Activated naive CD8-positive, alpha-beta T cell treated with anti-CD3 and anti-CD28 coated beads, Interleukin-2, amount 50 U/mL, for 16 hours (primary cell): ENCODE measurements at regions not wholly inside any gene's neighbourhood (a gene's known extent, or its start where the extent isn't known, plus 50 kb on each side); places are given as distances from the start of the nearest gene placed in this dataset.

ENCODE experiments used
- DNase-seq: peaks from one replicate; pipeline ENCODE4 v3.0.0-alpha.2; 2020; ENCODE audit warnings: low read depth, low spot score

DNA sequence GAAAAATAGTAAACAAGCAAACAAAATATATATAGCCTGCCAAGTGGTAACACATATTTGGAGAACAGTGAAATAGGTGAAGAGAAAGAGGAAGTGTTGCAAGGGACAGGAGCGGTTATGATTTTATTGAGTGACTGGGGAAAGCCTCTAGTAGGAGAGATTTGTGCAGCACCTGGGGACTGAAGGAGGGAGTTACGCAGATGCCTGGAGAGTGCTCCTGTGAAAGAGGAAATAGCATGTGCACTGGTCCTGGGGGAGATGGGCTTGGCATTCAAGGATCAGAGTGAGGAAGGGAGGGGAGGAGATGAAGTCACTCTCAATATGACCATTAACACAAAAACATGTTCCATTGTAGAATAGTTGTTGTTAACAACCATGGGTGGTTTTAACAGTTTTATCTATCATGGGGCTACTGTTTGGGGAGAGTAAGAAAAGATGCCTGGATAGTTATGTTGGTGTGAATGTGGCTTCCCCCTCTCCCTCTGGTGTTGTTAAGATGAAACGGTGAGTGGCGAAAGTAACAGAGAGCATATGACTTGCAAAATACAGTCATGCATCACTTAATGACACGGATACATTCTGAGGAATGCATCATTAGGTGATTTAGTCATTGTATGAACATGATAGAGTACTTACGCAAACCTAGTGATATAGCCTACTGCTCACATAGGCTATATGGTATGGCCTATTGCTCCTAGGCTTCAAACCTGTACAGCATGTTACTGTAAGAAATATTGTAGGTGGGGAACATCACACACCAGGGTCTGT, 251.7 kb upstream of the ARGLU1 start:
- no peak for DNase-seq

DNA sequence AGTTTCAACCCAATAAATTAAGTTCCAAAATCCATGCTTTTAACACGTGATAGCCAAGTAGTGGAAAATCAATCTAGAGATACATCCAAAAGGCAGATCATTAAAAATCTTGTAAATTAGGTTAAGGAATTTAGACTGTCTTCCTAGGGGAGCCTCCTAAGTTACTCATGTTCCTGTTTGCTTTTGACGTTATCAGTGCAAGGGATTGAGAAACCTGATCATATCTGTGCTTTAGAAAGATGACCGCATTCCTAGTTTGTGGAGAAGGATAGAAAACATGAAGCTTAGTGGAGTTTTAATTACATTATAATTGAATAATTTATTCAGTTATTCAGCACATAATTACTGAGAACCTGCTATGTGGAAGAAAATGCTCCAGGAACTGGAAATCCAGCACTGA, 251.0 kb upstream of the ARGLU1 start:
- no peak for DNase-seq

GRCh38 chr13:106815545-106815944, 247.6 kb upstream of the ARGLU1 start:
- no peak for DNase-seq

DNA sequence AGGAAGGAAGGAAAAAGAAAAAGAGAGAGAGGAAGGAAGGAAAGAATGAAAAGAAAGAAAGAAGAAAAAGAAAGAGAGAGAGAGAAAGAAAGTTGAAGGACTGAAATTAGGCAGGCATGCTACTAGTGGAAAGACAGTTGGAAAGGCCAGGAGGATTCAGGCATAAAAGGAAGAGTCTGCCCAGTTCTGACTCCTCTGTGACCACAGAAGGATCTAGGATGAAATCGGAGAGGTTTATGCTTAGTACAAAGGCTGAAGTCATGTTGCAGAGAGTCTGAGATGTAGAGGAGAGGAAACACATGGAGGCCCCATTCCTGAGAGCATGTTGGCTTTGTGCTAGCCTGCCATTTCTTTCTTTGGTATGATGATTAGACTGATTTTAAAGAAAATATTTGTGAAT, 246.5 kb upstream of the ARGLU1 start:
- DNase-seq: no peak

DNA sequence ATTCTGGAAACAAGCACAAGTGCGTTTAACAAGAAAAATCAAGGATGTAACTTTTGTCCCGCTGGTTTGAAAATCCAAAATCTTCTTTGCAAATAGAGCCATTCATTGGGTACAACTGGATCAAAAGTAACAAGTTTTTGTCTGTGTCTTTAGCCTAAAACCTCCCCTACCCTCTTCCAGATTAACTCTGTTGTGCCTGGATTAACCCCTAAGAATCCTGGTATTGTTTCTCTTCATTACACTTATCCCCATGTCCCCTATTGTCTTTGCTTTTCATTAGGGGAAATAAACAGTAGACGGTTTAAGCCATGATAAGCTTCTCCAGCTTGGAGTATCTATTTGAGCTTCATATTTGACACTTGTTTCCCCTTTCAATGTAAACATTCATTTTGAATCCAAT, 242.1 kb upstream of the ARGLU1 start:
- DNase-seq: no peak

DNA sequence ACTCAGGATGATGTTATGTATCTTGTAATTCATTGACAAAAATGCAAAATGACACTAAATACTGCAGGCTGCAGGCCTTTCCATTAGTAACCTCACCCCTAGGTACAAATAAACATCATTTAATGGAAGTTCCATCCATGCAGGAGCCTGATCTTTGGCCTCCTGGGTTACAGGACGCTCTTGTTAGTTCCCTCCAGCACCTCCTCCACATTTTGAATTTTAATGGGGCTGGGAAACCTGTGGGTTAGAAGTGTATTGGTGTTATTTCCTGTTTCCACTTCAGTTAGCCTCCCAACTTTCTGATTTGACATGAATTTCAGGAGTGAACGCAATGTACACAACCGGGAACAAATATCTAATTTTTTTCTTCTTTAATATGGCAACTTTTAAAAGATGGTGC, 237.1 kb upstream of the ARGLU1 start:
- no peak for DNase-seq

- no peak for DNase-seq
These were observed 235.0 kb upstream of the ARGLU1 start for GRCh38 chr13:106802917-106803316.

DNA sequence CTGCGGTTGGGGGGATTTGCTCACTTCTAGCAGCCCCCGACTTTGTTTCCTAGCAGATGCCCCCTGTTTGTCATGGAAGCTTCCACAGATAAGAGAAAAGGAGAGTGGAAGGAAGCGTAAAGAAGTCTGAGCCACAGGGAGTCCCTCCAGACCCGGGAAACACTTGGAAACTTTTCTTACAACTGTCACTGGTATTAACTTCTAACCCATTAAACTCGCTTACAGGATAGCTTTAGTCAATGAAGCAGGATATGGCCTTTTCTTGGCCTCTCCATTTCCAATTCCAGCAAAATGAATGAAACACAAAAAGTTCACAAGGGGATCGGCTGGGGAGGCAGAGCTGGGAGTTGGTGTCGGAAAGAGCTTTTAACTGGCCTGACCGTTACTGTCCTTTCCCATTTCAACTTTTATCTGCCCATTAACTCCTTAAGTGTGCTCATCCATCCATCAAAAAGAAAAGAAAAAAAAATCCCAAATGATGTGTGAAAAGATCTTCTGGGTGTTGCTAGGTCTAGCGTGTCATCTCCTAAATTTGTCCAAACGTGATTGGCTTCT, 231.9 kb upstream of the ARGLU1 start:
- no peak for DNase-seq

GRCh38 chr13:106797081-106797640, 229.2 kb upstream of the ARGLU1 start:
- no peak for DNase-seq

- no peak for DNase-seq
These were observed 228.5 kb upstream of the ARGLU1 start for GRCh38 chr13:106796280-106797047.

- DNase-seq: no peak
These were observed 227.9 kb upstream of the ARGLU1 start for GRCh38 chr13:106795847-106796246.

- DNase-seq: no peak
These were observed 226.2 kb upstream of the ARGLU1 start for GRCh38 chr13:106794117-106794516.

DNA sequence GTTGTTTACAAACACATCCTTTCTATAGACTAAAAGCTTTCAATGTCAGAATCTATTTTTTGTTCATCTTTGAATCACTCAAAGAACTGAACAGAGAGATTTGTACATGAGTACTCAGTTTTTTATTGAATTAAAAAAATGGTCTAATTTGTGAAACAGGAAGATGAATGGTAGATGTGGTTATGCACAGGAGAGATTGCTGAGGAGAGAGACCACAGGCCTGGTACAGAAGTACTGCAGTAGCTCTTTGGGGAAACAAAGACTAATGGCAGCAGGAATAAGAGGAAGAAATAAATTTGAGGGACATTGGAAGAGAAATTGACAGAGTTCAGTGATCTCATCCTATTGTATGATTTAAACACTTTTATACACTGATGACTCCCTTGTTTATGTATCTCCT, 222.0 kb upstream of the ARGLU1 start:
- no peak for DNase-seq

DNA sequence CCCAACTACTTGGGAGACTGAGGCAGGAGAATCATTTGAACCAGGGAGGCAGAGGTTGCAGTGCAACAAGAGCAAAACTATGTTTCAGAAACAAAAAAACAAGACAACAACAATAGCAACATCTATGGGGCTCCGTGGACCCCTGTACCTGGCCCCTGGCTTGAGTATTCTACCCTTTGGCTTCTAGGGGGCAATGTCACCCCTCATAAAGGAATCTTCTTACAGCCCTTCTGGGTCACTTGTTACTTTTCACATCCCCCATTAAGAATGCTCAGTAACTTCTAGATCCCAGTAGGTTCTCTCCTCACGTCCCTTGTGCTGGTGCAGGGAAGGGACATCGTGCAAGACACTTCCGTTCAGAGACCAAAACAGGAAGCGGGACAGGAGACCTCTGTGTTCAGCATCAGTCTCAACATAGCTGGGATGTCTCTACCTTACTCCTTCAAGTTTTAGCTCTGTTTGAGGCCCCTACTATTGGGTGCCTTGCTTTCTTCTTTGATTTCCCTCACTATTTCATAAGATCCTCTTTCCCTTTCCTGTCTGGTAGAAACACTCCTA, 218.1 kb upstream of the ARGLU1 start:
- no peak for DNase-seq

DNA sequence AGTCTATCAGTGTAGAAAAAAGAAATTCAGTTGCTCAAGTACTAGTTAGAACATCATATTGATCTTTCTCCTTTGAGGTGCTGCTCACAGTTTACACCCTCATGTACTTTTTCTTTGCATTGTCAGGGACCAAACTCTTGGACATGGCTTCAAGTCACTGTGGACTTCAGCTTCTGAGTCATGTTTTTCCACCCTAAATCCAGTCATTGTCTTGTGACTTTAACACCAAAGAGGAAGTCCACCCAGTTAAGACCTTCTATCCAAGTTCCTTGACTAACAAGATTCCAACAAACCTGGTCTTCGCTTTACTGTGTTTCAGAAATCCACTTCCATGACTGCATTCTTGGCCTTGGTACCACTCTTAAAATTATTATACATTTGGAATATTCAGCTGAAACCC, 206.7 kb upstream of the ARGLU1 start:
- DNase-seq: no peak

DNA sequence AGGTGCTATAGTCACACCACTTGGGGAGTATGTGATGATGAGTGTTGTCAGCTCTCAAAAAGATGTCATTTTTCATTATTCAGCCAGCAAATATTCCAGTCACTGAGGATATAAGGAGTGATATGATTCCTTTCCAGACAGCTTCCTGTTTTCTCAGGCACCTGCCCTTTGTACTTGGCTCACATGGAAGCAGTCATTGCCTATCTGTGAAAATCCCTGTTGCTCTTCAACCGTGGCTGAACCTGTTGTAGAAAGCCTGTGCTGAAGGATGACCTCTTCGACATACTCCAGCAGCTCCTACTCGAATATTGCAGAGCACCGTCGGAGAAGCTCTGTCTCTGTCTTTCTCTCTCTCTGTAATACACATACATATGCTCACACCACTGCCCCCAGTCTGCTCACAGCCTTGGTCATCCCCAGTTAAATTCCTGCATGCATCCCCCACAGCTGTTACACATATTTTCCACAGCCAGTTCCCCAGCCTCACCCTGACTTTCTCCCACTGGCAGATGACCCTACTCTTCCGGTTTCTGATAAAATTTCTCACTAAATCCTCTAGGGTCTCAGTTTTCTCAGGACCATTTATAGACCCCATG, 204.2 kb upstream of the ARGLU1 start:
- DNase-seq: no peak

DNA sequence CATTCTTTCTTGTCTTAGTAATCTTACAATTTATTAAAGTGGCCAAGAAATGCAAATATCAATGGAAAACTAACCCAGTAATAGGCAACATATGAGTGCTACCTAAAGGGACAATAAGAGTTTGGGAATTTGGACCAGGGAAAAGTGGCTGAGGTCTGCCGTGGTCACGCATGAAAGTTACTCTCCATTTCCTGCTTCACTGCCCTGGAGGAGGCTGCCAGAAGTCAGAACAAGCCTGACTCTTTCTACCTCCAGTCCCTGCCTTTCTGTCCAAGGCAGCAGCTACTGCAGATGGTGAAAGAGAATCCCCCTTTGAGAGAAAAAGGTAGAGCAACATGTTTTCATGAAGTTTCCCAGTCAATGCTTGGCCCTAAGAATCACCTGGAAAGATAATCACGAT, 201.1 kb upstream of the ARGLU1 start:
- DNase-seq: no peak

- no peak for DNase-seq
These were observed 194.8 kb upstream of the ARGLU1 start for GRCh38 chr13:106762708-106763107.

DNA sequence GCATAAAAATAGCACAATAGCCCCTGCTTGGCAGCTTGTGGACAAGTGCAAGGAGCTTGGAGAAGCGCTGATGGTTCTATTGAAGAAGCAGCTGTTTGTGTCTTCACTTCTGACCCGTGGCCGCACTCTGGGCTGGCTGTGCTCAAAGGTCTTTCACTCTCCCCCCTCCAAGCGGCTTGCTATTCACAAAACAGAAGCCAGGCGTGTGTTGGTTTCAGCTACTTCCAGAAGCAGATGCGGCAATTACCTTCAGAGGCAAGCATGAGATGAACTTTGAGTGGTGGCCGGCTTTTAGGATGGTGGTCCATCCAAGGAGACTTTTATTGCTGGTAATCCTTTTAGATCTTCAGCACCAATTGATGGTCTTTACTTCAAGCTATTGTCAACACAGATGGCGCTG, 188.5 kb upstream of the ARGLU1 start:
- no peak for DNase-seq

- DNase-seq: no peak
These were observed 187.6 kb upstream of the ARGLU1 start for GRCh38 chr13:106755542-106755941.

- no peak for DNase-seq
These were observed 185.3 kb upstream of the ARGLU1 start for GRCh38 chr13:106753251-106753650.
